ENCODE measurements at regions not wholly inside any gene's neighbourhood (a gene's known extent, or its start where the extent isn't known, plus 50 kb on each side); places are given as distances from the start of the nearest gene placed in this dataset.

DNA sequence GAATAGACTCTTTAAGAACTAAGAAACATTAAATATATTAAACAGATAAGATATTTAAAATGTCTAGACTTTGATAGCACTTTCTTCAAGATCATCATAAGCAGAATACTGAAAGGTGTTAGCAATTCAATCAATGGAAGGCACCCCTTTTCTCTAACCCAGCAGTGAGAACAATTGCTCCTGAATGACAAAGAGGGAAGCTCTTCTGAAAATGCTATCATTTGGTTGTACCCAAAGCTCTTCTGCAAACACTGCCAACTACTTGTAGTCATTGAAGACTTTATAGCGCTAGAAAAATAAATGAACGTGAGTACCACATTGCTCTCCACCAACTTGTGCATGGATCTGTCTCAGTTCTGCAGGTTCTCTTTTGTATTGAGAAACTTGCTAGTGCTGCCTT lies 62.2 kb upstream of the LMO3 start:
- Histone ChIP-seq H3K36me3 (no peaks in the 10 kb centered on the region), H3K9me3 (no peaks in the 10 kb centered on the region), H3K27me3 (no peaks in the 10 kb centered on the region), H3K4me1 (no peaks in the 10 kb centered on the region), H3K4me3 (no peak overlapping the region), H3K27ac (no peak overlapping the region)
- TF ChIP-seq, protein P1, sequence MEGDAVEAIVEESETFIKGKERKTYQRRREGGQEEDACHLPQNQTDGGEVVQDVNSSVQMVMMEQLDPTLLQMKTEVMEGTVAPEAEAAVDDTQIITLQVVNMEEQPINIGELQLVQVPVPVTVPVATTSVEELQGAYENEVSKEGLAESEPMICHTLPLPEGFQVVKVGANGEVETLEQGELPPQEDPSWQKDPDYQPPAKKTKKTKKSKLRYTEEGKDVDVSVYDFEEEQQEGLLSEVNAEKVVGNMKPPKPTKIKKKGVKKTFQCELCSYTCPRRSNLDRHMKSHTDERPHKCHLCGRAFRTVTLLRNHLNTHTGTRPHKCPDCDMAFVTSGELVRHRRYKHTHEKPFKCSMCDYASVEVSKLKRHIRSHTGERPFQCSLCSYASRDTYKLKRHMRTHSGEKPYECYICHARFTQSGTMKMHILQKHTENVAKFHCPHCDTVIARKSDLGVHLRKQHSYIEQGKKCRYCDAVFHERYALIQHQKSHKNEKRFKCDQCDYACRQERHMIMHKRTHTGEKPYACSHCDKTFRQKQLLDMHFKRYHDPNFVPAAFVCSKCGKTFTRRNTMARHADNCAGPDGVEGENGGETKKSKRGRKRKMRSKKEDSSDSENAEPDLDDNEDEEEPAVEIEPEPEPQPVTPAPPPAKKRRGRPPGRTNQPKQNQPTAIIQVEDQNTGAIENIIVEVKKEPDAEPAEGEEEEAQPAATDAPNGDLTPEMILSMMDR (IDR thresholded peaks at IDR 0.05 in 4 of 5, conservative IDR thresholded peaks at IDR 0.05 in 1 of 5) = no peak
- TF ChIP-seq POLR2A (IDR thresholded peaks at IDR 0.05) = no peak
- DNase-seq (no peak), ATAC-seq (no peak)
- intact Hi-C loops (cut with DNase I; ENCODE audit: low total_unique reads) = no loop called here
- in situ Hi-C loops (cut with MboI; ENCODE audit: low sequenced_read_pairs in 4 of 4) = no loop called here

DNA sequence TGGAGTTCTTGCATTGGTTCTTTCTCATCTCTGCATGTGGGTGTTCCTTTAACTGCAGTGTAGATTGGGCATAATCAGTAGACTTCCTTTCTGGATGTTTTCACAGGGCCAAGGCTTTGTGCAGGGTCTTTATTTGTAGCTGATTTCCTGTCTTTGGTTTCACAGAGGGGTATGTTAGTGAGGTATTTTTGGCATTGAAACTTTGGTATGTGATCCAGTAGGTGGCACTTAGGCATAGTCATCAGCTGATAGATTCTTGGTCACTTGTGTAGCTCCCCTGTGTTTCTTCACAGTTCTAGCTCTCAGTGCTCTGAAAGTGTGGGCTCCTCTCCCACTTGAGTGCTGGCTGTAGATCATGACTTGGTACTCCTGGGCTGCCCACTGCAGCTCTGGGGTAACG lies 52.7 kb upstream of the LMO3 start:
- intact Hi-C loops (cut with DNase I; ENCODE audit: low total_unique reads) = no loop called here
- no peak overlapping the region for H3K4me3 ChIP-seq
- no peak for DNase-seq
- ATAC-seq = no peak
- in situ Hi-C loops (cut with MboI; ENCODE audit: low sequenced_read_pairs in 4 of 4) = no loop called here
- TF ChIP-seq POLR2A (IDR thresholded peaks at IDR 0.05) = no peak
- TF ChIP-seq, protein P1 (IDR thresholded peaks at IDR 0.05 in 4 of 5, conservative IDR thresholded peaks at IDR 0.05 in 1 of 5) = no peak
- H3K9me3 ChIP-seq = no peaks in the 10 kb centered on the region
- H3K27ac ChIP-seq = no peak overlapping the region
- H3K27me3 ChIP-seq = no peaks in the 10 kb centered on the region
- H3K36me3 ChIP-seq = no peaks in the 10 kb centered on the region
- no peaks in the 10 kb centered on the region for H3K4me1 ChIP-seq

Small RNA genes lying in the stretch of these regions (microRNA-seq; reads per million reads assigned to microRNA genes)
- 0 reads per million in 2 donors for gene MIR3974 (ENCODE audit: borderline replicate concordance in 2 of 2)
